ENCODE measurements at regions not wholly inside any gene's neighbourhood (a gene's known extent, or its start where the extent isn't known, plus 50 kb on each side); places are given as distances from the start of the nearest gene placed in this dataset.

DNA sequence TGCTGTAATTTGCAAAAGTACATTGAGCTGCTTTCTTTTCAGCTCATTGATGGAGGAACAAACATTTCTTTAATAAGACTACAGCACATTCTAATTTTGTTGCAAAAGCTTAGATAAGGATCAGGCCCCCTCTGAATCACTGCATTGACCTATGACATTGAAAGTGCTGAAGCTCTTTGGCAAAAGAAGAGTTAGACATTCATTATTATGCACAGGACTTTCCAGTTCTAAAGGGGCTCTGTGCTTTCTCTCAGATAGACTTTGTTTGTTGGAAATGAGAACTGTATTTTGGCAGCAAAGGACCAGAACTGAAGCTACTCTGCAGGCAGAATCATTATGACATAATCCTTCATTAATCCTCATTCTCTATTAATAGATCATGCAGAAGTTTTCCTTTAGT lies 252.9 kb upstream of the SOX2 start:
- Histone ChIP-seq H3K27ac (ENCODE audit: low read depth, low read length) (no peak overlapping the region), H3K9ac (ENCODE audit: low read length) (no peak overlapping the region), H3K27me3 (ENCODE audit: low read length) (no peaks in the 10 kb centered on the region), H3K9me3 (ENCODE audit: insufficient read depth, low read length) (no peaks in the 10 kb centered on the region), H3F3A (ENCODE audit: insufficient read depth) (no peaks in the 10 kb centered on the region), H2AFZ (ENCODE audit: low read depth, low read length, severe bottlenecking) (no peak overlapping the region), H3K9me2 (replicated peaks; ENCODE audit: insufficient read depth, low read length) (no peaks in the 10 kb centered on the region), H4K20me1 (ENCODE audit: low read depth, low read length) (no peaks in the 10 kb centered on the region), H3K4me3 (ENCODE audit: insufficient read depth, low read length, poor library complexity, severe bottlenecking) (no peak overlapping the region), H3K4me2 (ENCODE audit: low read depth, low read length, poor library complexity, severe bottlenecking) (no peak overlapping the region), H3K36me3 (ENCODE audit: low read length) (no peaks in the 10 kb centered on the region), H3K79me2 (ENCODE audit: insufficient read depth, low read length) (no peaks in the 10 kb centered on the region)
- TF ChIP-seq, protein P1, sequence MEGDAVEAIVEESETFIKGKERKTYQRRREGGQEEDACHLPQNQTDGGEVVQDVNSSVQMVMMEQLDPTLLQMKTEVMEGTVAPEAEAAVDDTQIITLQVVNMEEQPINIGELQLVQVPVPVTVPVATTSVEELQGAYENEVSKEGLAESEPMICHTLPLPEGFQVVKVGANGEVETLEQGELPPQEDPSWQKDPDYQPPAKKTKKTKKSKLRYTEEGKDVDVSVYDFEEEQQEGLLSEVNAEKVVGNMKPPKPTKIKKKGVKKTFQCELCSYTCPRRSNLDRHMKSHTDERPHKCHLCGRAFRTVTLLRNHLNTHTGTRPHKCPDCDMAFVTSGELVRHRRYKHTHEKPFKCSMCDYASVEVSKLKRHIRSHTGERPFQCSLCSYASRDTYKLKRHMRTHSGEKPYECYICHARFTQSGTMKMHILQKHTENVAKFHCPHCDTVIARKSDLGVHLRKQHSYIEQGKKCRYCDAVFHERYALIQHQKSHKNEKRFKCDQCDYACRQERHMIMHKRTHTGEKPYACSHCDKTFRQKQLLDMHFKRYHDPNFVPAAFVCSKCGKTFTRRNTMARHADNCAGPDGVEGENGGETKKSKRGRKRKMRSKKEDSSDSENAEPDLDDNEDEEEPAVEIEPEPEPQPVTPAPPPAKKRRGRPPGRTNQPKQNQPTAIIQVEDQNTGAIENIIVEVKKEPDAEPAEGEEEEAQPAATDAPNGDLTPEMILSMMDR (IDR thresholded peaks at IDR 0.05; ENCODE audit: insufficient read depth, low read length, poor library complexity, severe bottlenecking) = no peak
- TF ChIP-seq EZH2phosphoT487 (conservative IDR thresholded peaks at IDR 0.05; ENCODE audit: low read length) = no peak

DNA sequence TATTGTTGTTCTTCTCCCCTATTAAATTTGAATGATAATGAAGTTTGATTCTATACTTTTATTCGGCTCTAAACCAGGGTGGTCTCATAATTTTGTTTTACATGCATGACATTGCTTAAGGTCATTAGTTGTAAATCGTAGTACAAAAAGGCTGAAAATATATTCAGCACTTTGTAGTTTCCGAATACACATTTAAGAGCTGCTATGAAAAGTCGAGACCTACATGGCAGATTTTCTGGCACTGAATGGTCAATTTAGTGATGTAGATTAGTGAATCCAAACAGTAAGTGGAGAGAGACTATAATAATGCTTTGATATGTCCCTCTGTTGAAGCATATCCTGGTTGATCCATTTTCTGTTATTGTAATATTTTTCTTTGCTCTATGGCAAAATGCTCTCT lies 254.0 kb upstream of the SOX2 start:
- no peaks in the 10 kb centered on the region for H4K20me1 ChIP-seq (ENCODE audit: low read depth, low read length)
- no peaks in the 10 kb centered on the region for H3K9me2 ChIP-seq (replicated peaks; ENCODE audit: insufficient read depth, low read length)
- no peaks in the 10 kb centered on the region for H3F3A ChIP-seq (ENCODE audit: insufficient read depth)
- no peak overlapping the region for H2AFZ ChIP-seq (ENCODE audit: low read depth, low read length, severe bottlenecking)
- no peak overlapping the region for H3K27ac ChIP-seq (ENCODE audit: low read depth, low read length)
- H3K9me3 ChIP-seq (ENCODE audit: insufficient read depth, low read length) = no peaks in the 10 kb centered on the region
- H3K9ac ChIP-seq (ENCODE audit: low read length) = no peak overlapping the region
- no peak for TF ChIP-seq EZH2phosphoT487 (conservative IDR thresholded peaks at IDR 0.05; ENCODE audit: low read length)
- H3K27me3 ChIP-seq (ENCODE audit: low read length) = no peaks in the 10 kb centered on the region
- H3K79me2 ChIP-seq (ENCODE audit: insufficient read depth, low read length) = no peaks in the 10 kb centered on the region
- H3K4me3 ChIP-seq (ENCODE audit: insufficient read depth, low read length, poor library complexity, severe bottlenecking) = no peak overlapping the region
- H3K4me2 ChIP-seq (ENCODE audit: low read depth, low read length, poor library complexity, severe bottlenecking) = no peak overlapping the region
- no peaks in the 10 kb centered on the region for H3K36me3 ChIP-seq (ENCODE audit: low read length)

DNA sequence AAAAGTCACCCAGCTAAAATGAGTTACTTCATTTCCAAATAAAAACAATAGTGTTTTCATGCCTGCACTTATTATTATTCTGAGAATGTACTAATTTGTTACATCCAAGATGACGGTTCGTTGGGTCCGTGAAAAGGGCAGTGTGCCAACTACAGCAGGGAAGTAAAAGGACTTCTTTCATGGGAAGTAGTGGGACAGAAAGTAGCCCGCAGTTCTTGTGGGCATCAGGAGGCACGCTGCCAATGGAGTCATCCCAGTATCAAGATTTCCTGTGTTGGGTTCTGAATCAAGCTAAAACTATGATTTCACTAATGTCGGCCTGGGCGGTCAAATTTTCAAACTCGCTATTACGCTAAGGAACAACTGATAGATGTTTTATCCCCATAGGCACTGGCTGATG lies 254.5 kb upstream of the SOX2 start:
- Histone ChIP-seq H3K4me2 (ENCODE audit: low read depth, low read length, poor library complexity, severe bottlenecking) (no peak overlapping the region), H3K27ac (ENCODE audit: low read depth, low read length) (no peak overlapping the region)

DNA sequence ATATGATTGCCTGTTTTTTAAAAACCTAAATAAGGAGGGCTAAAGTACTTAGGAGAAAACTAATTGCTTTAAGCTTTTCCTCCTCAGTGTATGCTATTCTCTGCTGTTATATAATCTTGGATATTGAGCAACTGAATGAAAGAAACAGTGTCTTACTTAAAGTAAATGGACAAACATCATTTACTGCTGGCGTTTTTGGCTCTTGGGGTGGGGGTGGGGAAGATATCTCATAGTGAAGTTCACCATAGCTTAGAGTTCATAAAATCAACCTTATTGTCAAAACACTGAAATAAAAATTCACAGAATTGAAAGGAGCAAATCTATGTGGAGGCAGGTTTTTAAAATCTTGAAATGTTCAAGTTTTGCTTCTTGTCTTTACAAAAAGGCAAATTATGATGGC lies 256.4 kb upstream of the SOX2 start:
- H3K9ac ChIP-seq (ENCODE audit: low read length) = no peak overlapping the region
- no peaks in the 10 kb centered on the region for H3K9me2 ChIP-seq (replicated peaks; ENCODE audit: insufficient read depth, low read length)
- no peak for TF ChIP-seq EZH2phosphoT487 (conservative IDR thresholded peaks at IDR 0.05; ENCODE audit: low read length)
- TF ChIP-seq, protein P1 (IDR thresholded peaks at IDR 0.05; ENCODE audit: insufficient read depth, low read length, poor library complexity, severe bottlenecking) = no peak
- no peaks in the 10 kb centered on the region for H4K20me1 ChIP-seq (ENCODE audit: low read depth, low read length)
- no peaks in the 10 kb centered on the region for H3K27me3 ChIP-seq (ENCODE audit: low read length)
- no peak overlapping the region for H3K27ac ChIP-seq (ENCODE audit: low read depth, low read length)
- H3K4me2 ChIP-seq (ENCODE audit: low read depth, low read length, poor library complexity, severe bottlenecking) = no peak overlapping the region
- H3K9me3 ChIP-seq (ENCODE audit: insufficient read depth, low read length) = no peaks in the 10 kb centered on the region
- no peak overlapping the region for H3K4me3 ChIP-seq (ENCODE audit: insufficient read depth, low read length, poor library complexity, severe bottlenecking)
- no peaks in the 10 kb centered on the region for H3F3A ChIP-seq (ENCODE audit: insufficient read depth)
- no peak overlapping the region for H2AFZ ChIP-seq (ENCODE audit: low read depth, low read length, severe bottlenecking)
- no peaks in the 10 kb centered on the region for H3K79me2 ChIP-seq (ENCODE audit: insufficient read depth, low read length)
- H3K36me3 ChIP-seq (ENCODE audit: low read length) = no peaks in the 10 kb centered on the region

More for the DNA sequence above, 254.5 kb upstream of the SOX2 start:
- Histone ChIP-seq H3K4me3 (ENCODE audit: insufficient read depth, low read length, poor library complexity, severe bottlenecking) (no peak overlapping the region), H3K27me3 (ENCODE audit: low read length) (no peaks in the 10 kb centered on the region), H2AFZ (ENCODE audit: low read depth, low read length, severe bottlenecking) (no peak overlapping the region), H3F3A (ENCODE audit: insufficient read depth) (no peaks in the 10 kb centered on the region), H3K9me2 (replicated peaks; ENCODE audit: insufficient read depth, low read length) (no peaks in the 10 kb centered on the region), H3K36me3 (ENCODE audit: low read length) (no peaks in the 10 kb centered on the region), H3K9me3 (ENCODE audit: insufficient read depth, low read length) (no peaks in the 10 kb centered on the region), H4K20me1 (ENCODE audit: low read depth, low read length) (no peaks in the 10 kb centered on the region), H3K9ac (ENCODE audit: low read length) (no peak overlapping the region), H3K79me2 (ENCODE audit: insufficient read depth, low read length) (no peaks in the 10 kb centered on the region)
- TF ChIP-seq EZH2phosphoT487 (conservative IDR thresholded peaks at IDR 0.05; ENCODE audit: low read length) = no peak
- TF ChIP-seq, protein P1 (IDR thresholded peaks at IDR 0.05; ENCODE audit: insufficient read depth, low read length, poor library complexity, severe bottlenecking) = no peak

Measured in SU-DHL-6 (cell line).